ENCODE measurements at regions not wholly inside any gene's neighbourhood (a gene's known extent, or its start where the extent isn't known, plus 50 kb on each side); places are given as distances from the start of the nearest gene placed in this dataset.

DNA sequence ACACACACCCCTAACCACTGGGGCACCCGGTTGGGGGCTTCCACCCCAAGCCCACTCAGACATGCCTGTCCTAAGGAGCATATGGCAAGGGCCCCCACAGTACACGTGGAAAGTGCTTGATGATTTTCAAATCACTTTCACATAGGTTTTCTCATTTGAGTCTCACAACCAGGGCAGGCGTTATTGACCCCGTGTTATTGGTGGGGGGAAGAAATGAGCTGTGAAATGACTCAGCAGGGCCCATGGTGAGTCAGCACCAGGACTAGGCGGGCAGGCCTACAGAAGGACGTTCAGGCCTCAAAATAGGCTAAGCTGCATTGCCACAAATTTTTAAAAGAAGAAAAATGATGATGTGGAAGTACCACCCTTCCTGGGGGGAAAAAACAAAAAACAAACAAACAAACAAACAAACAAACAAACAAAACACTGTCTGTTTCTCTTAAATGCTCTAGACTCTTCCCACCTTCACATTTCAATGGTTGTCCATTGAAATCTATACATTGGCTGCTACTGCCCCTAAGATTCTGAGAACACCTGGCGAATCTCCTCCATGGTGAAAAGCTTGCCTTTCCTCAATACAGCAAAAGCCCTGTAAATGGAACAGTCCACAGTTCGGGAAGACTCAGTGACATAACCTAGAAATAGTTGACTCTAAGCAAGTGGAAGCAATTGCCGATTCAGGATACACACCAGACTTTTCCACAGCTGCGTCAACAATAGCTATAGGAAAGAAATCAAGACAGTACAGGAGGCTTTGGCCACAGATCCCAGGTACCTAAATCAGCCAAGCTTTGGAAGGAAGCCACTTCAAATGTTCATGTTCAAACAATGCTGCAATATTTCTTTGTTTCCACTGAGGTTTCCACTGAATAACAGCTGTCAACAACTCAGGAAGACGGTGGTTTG lies 234.7 kb downstream of the TOMM20 start (continued):
- TF ChIP-seq SRSF1 (IDR thresholded peaks at IDR 0.05; ENCODE audit: low read depth, low read length) (no peak), ZNF41 (CRISPR knock-in tag; conservative IDR thresholded peaks at IDR 0.05) (peak; percentile 85), SIN3A (IDR thresholded peaks at IDR 0.05; ENCODE audit: borderline replicate concordance in 2 of 2, control insufficient read depth in 1 of 2, low read depth in 2 of 2, low read length in 2 of 2) (peak in 1 of 2 experiments; percentile 20; a peak in 1 of 4 replicates), TRIM24 (IDR thresholded peaks at IDR 0.05) (peak in 1 of 2 experiments; percentile 45; a peak in 2 of 4 replicates), ETV1 (tag; conservative IDR thresholded peaks at IDR 0.05; ENCODE audit: low read depth) (0 out of 2 replicates have a peak, but pooled peaks have one; percentile 33), RAD51 (IDR thresholded peaks at IDR 0.05; ENCODE audit: borderline replicate concordance, low read depth) (0 out of 2 replicates have a peak, but pooled peaks have one; percentile 12), ZNF316 (IDR thresholded peaks at IDR 0.05) (peak; percentile 95), MTA3 (IDR thresholded peaks at IDR 0.05; ENCODE audit: borderline replicate concordance) (peak; percentile 45; the same call in 1 of the 2 replicates), SNIP1 (IDR thresholded peaks at IDR 0.05; ENCODE audit: low read depth) (no peak)
- TF ChIP-seq, protein P1, sequence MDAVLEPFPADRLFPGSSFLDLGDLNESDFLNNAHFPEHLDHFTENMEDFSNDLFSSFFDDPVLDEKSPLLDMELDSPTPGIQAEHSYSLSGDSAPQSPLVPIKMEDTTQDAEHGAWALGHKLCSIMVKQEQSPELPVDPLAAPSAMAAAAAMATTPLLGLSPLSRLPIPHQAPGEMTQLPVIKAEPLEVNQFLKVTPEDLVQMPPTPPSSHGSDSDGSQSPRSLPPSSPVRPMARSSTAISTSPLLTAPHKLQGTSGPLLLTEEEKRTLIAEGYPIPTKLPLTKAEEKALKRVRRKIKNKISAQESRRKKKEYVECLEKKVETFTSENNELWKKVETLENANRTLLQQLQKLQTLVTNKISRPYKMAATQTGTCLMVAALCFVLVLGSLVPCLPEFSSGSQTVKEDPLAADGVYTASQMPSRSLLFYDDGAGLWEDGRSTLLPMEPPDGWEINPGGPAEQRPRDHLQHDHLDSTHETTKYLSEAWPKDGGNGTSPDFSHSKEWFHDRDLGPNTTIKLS (IDR thresholded peaks at IDR 0.05; ENCODE audit: borderline replicate concordance, low read depth), result no peak; the same call in 1 of the 2 replicates
- TF ChIP-seq, protein P2, sequence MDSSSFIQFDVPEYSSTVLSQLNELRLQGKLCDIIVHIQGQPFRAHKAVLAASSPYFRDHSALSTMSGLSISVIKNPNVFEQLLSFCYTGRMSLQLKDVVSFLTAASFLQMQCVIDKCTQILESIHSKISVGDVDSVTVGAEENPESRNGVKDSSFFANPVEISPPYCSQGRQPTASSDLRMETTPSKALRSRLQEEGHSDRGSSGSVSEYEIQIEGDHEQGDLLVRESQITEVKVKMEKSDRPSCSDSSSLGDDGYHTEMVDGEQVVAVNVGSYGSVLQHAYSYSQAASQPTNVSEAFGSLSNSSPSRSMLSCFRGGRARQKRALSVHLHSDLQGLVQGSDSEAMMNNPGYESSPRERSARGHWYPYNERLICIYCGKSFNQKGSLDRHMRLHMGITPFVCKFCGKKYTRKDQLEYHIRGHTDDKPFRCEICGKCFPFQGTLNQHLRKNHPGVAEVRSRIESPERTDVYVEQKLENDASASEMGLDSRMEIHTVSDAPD (CRISPR knock-in tag; IDR thresholded peaks at IDR 0.05), result peak; percentile 10; the same call in 1 of the 2 replicates
- TF ChIP-seq, protein P3, sequence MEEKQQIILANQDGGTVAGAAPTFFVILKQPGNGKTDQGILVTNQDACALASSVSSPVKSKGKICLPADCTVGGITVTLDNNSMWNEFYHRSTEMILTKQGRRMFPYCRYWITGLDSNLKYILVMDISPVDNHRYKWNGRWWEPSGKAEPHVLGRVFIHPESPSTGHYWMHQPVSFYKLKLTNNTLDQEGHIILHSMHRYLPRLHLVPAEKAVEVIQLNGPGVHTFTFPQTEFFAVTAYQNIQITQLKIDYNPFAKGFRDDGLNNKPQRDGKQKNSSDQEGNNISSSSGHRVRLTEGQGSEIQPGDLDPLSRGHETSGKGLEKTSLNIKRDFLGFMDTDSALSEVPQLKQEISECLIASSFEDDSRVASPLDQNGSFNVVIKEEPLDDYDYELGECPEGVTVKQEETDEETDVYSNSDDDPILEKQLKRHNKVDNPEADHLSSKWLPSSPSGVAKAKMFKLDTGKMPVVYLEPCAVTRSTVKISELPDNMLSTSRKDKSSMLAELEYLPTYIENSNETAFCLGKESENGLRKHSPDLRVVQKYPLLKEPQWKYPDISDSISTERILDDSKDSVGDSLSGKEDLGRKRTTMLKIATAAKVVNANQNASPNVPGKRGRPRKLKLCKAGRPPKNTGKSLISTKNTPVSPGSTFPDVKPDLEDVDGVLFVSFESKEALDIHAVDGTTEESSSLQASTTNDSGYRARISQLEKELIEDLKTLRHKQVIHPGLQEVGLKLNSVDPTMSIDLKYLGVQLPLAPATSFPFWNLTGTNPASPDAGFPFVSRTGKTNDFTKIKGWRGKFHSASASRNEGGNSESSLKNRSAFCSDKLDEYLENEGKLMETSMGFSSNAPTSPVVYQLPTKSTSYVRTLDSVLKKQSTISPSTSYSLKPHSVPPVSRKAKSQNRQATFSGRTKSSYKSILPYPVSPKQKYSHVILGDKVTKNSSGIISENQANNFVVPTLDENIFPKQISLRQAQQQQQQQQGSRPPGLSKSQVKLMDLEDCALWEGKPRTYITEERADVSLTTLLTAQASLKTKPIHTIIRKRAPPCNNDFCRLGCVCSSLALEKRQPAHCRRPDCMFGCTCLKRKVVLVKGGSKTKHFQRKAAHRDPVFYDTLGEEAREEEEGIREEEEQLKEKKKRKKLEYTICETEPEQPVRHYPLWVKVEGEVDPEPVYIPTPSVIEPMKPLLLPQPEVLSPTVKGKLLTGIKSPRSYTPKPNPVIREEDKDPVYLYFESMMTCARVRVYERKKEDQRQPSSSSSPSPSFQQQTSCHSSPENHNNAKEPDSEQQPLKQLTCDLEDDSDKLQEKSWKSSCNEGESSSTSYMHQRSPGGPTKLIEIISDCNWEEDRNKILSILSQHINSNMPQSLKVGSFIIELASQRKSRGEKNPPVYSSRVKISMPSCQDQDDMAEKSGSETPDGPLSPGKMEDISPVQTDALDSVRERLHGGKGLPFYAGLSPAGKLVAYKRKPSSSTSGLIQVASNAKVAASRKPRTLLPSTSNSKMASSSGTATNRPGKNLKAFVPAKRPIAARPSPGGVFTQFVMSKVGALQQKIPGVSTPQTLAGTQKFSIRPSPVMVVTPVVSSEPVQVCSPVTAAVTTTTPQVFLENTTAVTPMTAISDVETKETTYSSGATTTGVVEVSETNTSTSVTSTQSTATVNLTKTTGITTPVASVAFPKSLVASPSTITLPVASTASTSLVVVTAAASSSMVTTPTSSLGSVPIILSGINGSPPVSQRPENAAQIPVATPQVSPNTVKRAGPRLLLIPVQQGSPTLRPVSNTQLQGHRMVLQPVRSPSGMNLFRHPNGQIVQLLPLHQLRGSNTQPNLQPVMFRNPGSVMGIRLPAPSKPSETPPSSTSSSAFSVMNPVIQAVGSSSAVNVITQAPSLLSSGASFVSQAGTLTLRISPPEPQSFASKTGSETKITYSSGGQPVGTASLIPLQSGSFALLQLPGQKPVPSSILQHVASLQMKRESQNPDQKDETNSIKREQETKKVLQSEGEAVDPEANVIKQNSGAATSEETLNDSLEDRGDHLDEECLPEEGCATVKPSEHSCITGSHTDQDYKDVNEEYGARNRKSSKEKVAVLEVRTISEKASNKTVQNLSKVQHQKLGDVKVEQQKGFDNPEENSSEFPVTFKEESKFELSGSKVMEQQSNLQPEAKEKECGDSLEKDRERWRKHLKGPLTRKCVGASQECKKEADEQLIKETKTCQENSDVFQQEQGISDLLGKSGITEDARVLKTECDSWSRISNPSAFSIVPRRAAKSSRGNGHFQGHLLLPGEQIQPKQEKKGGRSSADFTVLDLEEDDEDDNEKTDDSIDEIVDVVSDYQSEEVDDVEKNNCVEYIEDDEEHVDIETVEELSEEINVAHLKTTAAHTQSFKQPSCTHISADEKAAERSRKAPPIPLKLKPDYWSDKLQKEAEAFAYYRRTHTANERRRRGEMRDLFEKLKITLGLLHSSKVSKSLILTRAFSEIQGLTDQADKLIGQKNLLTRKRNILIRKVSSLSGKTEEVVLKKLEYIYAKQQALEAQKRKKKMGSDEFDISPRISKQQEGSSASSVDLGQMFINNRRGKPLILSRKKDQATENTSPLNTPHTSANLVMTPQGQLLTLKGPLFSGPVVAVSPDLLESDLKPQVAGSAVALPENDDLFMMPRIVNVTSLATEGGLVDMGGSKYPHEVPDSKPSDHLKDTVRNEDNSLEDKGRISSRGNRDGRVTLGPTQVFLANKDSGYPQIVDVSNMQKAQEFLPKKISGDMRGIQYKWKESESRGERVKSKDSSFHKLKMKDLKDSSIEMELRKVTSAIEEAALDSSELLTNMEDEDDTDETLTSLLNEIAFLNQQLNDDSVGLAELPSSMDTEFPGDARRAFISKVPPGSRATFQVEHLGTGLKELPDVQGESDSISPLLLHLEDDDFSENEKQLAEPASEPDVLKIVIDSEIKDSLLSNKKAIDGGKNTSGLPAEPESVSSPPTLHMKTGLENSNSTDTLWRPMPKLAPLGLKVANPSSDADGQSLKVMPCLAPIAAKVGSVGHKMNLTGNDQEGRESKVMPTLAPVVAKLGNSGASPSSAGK (IDR thresholded peaks at IDR 0.05), result peak; percentile 93

Measured in K562 (cell line).